Fibroblast of skin of scalp (primary cell): ENCODE measurements at regions not wholly inside any gene's neighbourhood (a gene's known extent, or its start where the extent isn't known, plus 50 kb on each side); places are given as distances from the start of the nearest gene placed in this dataset.
"Not testable (repeated sequence)": the region's sequence is repeated elsewhere in the genome, so short reads cannot be mapped to it uniquely, and the experiment has no call there.

Experiments used
- DNase-seq: peaks from one replicate; pipeline ENCODE4 v3.0.0-alpha.2; 2013

GRCh38 chr2:67295851-67296250 is 101.3 kb upstream of the ETAA1 start:
- DNase-seq = no peak

- no peak for DNase-seq
These were observed 92.7 kb upstream of the ETAA1 start for GRCh38 chr2:67304300-67304890.

- no peak for DNase-seq
These were observed 87.9 kb upstream of the ETAA1 start for GRCh38 chr2:67309281-67309680.

GRCh38 chr2:67311536-67311935 is 85.6 kb upstream of the ETAA1 start:
- peak; percentile 85 for DNase-seq

- no peak for DNase-seq
These were observed 84.3 kb upstream of the ETAA1 start for GRCh38 chr2:67312871-67313270.

- DNase-seq = no peak
These were observed 83.6 kb upstream of the ETAA1 start for GRCh38 chr2:67313536-67313935.

GRCh38 chr2:67318031-67318430 is 79.1 kb upstream of the ETAA1 start:
- no peak for DNase-seq

GRCh38 chr2:67318563-67318962 is 78.6 kb upstream of the ETAA1 start:
- no peak for DNase-seq

GRCh38 chr2:67318993-67319481 is 78.1 kb upstream of the ETAA1 start:
- DNase-seq = no peak

- no peak for DNase-seq
These were observed 76.1 kb upstream of the ETAA1 start for GRCh38 chr2:67320861-67321587.

GRCh38 chr2:67321588-67321903 is 75.6 kb upstream of the ETAA1 start:
- no peak for DNase-seq

GRCh38 chr2:67322353-67323001 is 74.7 kb upstream of the ETAA1 start:
- peak; percentile 54 for DNase-seq

- no peak for DNase-seq
These were observed 73.7 kb upstream of the ETAA1 start for GRCh38 chr2:67323209-67323991.

GRCh38 chr2:67329513-67329912 is 67.6 kb upstream of the ETAA1 start:
- no peak for DNase-seq

- no peak for DNase-seq
These were observed 67.2 kb upstream of the ETAA1 start for GRCh38 chr2:67329951-67330350.

- not testable (repeated sequence) for DNase-seq
These were observed 65.6 kb upstream of the ETAA1 start for GRCh38 chr2:67331419-67332086.

GRCh38 chr2:67337903-67338302 is 59.2 kb upstream of the ETAA1 start:
- no peak for DNase-seq

- DNase-seq = no peak
These were observed 58.4 kb upstream of the ETAA1 start for GRCh38 chr2:67338601-67339233.

GRCh38 chr2:67339234-67339885 is 57.8 kb upstream of the ETAA1 start:
- DNase-seq = no peak

- DNase-seq = no peak
These were observed 56.8 kb upstream of the ETAA1 start for GRCh38 chr2:67340133-67341011.

- no peak for DNase-seq
These were observed 56.2 kb upstream of the ETAA1 start for GRCh38 chr2:67341012-67341318.
